ENCODE measurements at regions not wholly inside any gene's neighbourhood (a gene's known extent, or its start where the extent isn't known, plus 50 kb on each side); places are given as distances from the start of the nearest gene placed in this dataset.

DNA sequence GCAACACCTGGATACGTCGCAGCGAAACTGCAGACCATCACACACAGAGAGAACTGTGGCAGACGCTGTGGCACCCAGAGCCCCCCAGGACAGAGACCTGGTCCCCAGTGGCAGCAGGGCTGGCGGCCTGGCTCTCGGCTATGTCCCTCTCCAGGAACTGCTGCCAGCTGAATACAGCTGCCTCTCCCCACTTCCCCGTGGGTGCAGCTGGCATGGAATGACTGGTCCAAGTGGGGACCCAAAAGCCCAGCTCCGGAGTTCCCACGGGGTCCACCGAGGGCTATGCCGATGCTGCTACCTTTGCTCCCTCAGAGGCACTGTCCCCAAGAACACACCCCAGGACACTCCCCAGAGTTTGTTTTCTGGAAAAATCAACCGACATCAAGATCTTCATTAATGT is 67.8 kb upstream of the GATA2 start:
- TF ChIP-seq POLR2A (IDR thresholded peaks at IDR 0.05) = no peak
- TF ChIP-seq, protein P1, sequence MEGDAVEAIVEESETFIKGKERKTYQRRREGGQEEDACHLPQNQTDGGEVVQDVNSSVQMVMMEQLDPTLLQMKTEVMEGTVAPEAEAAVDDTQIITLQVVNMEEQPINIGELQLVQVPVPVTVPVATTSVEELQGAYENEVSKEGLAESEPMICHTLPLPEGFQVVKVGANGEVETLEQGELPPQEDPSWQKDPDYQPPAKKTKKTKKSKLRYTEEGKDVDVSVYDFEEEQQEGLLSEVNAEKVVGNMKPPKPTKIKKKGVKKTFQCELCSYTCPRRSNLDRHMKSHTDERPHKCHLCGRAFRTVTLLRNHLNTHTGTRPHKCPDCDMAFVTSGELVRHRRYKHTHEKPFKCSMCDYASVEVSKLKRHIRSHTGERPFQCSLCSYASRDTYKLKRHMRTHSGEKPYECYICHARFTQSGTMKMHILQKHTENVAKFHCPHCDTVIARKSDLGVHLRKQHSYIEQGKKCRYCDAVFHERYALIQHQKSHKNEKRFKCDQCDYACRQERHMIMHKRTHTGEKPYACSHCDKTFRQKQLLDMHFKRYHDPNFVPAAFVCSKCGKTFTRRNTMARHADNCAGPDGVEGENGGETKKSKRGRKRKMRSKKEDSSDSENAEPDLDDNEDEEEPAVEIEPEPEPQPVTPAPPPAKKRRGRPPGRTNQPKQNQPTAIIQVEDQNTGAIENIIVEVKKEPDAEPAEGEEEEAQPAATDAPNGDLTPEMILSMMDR (IDR thresholded peaks at IDR 0.05) = no peak
